AG10803 (cell line): ENCODE measurements at regions not wholly inside any gene's neighbourhood (a gene's known extent, or its start where the extent isn't known, plus 50 kb on each side); places are given as distances from the start of the nearest gene placed in this dataset.

Experiments
- DNase-seq: peaks from one replicate; pipeline ENCODE4 v3.0.0; 2010; ENCODE audit warnings: low read depth
- H3K4me3 ChIP-seq: 2 replicates; pipeline ENCODE4 v1.5.1; 2011; ENCODE audit warnings: mild to moderate bottlenecking, low read length, control low read depth
- CTCF ChIP-seq: conservative IDR thresholded peaks from 2 replicates; pipeline ENCODE4 v1.5.1; 2011; ENCODE audit warnings: mild to moderate bottlenecking, low read length, control low read depth, inconsistent platforms

- peak; percentile 98 for TF ChIP-seq CTCF
- H3K4me3 ChIP-seq: no peak overlapping the region
- peak; percentile 88 for DNase-seq
Observed at GRCh38 chr14:100416921-100417860, 94.1 kb downstream of the SLC25A47 start.

GRCh38 chr14:100419856-100420255 lies 96.7 kb downstream of the SLC25A47 start:
- no peak overlapping the region for H3K4me3 ChIP-seq
- DNase-seq: no peak
- TF ChIP-seq CTCF: no peak

GRCh38 chr14:100421756-100422470 lies 98.8 kb downstream of the SLC25A47 start:
- TF ChIP-seq CTCF: no peak

DNA sequence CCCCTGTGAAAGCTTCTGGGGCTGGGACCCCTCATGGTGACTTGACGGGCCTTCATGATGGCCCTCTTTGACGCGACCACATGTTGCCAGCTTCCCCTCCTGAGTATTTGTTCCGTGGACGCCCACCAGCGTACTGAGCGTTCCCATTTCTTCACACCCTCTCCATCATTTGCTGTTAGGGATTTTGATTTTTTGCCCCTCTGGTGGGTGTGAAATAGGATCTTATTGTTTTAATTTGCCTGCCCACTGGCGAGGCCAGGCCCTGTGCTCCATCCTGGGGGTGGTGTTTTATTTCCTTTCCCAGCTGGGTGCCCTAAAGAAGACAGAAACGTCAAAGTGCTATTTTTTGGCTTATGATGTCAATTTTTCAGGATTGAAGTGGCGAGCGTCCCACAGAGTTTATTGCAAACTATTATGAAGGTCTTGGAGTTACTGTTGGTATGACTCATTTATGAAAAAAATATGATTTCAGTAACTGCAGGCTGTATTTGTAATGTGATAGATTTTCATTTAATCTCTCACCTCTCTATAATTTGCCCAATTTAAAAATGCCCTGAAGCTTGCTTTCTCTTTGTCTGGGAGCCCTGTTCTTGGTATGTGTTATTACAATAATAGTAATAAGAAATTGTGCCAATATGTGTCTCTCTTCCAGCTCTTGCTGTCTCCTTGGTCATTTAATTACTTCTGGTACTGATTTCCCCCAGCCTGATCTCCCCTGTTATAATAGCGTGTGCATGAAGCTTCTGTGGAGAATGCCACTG lies 99.6 kb downstream of the SLC25A47 start:
- DNase-seq: peak; percentile 46
- no peak for TF ChIP-seq CTCF
- no peak overlapping the region for H3K4me3 ChIP-seq

More at GRCh38 chr14:100421756-100422470, 98.8 kb downstream of the SLC25A47 start:
- no peak overlapping the region for H3K4me3 ChIP-seq
- DNase-seq: no peak

GRCh38 chr14:100423317-100424010 lies 100.3 kb downstream of the SLC25A47 start:
- no peak overlapping the region for H3K4me3 ChIP-seq
- no peak for TF ChIP-seq CTCF
- DNase-seq: no peak

DNA sequence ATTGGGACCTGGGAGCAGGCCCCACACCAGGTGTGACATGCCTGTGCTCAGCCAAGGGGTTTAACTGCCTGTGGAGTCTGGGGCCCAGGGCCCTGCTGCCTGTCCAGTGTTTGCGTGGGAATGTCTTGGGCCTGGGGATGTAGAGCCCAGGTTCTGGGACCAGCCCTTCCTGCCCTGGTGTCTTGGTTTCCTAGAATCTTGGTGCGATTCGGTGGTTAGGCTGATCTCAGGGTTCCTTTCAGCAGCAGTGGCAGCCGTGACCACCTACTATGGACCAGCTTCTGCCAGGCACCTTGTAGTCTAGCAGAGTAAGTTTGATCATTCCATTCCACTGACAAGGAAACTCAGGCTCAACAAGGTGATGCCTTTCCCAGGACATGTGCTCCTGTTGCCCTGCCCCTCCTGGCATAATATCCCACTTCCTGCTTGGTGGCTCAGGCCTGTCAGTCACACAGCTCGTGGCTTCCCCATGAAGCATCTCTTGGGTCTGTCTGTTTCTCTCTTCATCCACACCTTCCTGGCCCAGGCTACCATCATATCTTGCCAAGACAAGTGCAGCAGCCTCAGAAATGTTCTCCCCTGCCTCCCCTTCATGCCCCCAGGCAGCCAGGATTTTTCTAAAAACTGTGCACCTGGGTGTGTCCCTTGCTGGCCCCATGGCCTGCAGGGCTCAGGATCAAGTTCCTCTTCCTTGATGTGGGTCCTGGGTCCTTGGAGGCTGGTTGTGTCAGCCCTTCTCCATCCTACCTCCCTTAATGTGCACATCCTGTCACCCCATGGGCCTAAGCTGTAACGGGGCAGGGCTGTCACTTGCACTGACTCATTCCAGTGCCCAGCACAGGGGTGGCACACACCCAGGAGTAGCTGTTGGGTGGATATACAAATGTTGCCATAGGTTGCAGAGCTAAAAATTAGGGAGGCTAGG lies 101.6 kb downstream of the SLC25A47 start:
- DNase-seq: no peak
- TF ChIP-seq CTCF: no peak
- no peak overlapping the region for H3K4me3 ChIP-seq
